CD4-positive, alpha-beta memory T cell (primary cell): ENCODE measurements at regions not wholly inside any gene's neighbourhood (a gene's known extent, or its start where the extent isn't known, plus 50 kb on each side); places are given as distances from the start of the nearest gene placed in this dataset.

ENCODE experiments used
- CTCF ChIA-PET: fragments of 350-600 bp; sonication (Branson Sonifier 250); formaldehyde crosslinking; loops from one replicate; lab custom pipeline; 2021; ENCODE audit warnings: inconsistent platforms; ENCODE audit not compliant: partially characterized antibody; lab: Charles Lee
- POLR2A ChIA-PET: fragments of 350-600 bp; sonication (Branson Sonifier 250); formaldehyde crosslinking; loops from one replicate; lab custom pipeline; 2021; ENCODE audit not compliant: partially characterized antibody; lab: Charles Lee
- DNase-seq, 5 donors: peaks; one replicate each; pipeline versions ENCODE4 v3.0.0 to v3.0.0-alpha.2; 2020 to 2022; ENCODE audit warnings: mixed read lengths in 1 of 5
- H3K27ac ChIP-seq: one replicate; pipeline ENCODE4 v1.7.0; 2013; ENCODE audit warnings: low read depth, low read length
- H3K27me3 ChIP-seq: 2 replicates; pipeline ENCODE4 v1.7.0; 2013; ENCODE audit warnings: mild to moderate bottlenecking, low read length, moderate library complexity; ENCODE audit not compliant: insufficient read depth
- H3K36me3 ChIP-seq: 2 replicates; pipeline ENCODE4 v1.7.0; 2013; ENCODE audit warnings: mild to moderate bottlenecking, low read length, moderate library complexity; ENCODE audit not compliant: insufficient read depth
- H3K4me1 ChIP-seq: 2 replicates; pipeline ENCODE4 v1.7.0; 2013; ENCODE audit warnings: mild to moderate bottlenecking, low read length, moderate library complexity; ENCODE audit not compliant: insufficient read depth
- H3K4me3 ChIP-seq, 2 donors: one replicate each; pipeline ENCODE4 v1.7.0; 2013; ENCODE audit warnings: low read length in 2 of 2, mild to moderate bottlenecking in 1 of 2
- H3K9me3 ChIP-seq, 2 donors: one replicate each; pipeline ENCODE4 v1.7.0; 2013; ENCODE audit warnings: low read length in 2 of 2, control low read depth in 1 of 2; ENCODE audit not compliant: control insufficient read depth in 1 of 2
- H3K27ac Mint-ChIP-seq, 7 donors: one replicate each; pipeline ENCODE4 v1.8.0; 2020 to 2021; ENCODE audit warnings: mixed read lengths in 7 of 7, mild to moderate bottlenecking in 6 of 7, inconsistent platforms in 3 of 7, moderate library complexity in 3 of 7
- H3K27me3 Mint-ChIP-seq, 2 donors: one replicate each; pipeline ENCODE4 v1.8.0; 2020 to 2021; ENCODE audit warnings: mixed read lengths in 2 of 2
- H3K36me3 Mint-ChIP-seq, 2 donors: one replicate each; pipeline ENCODE4 v1.8.0; 2020 to 2021; ENCODE audit warnings: mixed read lengths in 2 of 2, inconsistent platforms in 1 of 2, mild to moderate bottlenecking in 1 of 2
- H3K4me1 Mint-ChIP-seq, 4 donors: one replicate each; pipeline ENCODE4 v1.8.0; 2020 to 2021; ENCODE audit warnings: mixed read lengths in 4 of 4, mild to moderate bottlenecking in 1 of 4
- H3K4me3 Mint-ChIP-seq, 8 donors: one replicate each; pipeline ENCODE4 v1.8.0; 2020 to 2021; ENCODE audit warnings: mixed read lengths in 8 of 8, mild to moderate bottlenecking in 7 of 8, moderate library complexity in 6 of 8, inconsistent platforms in 3 of 8
- H3K9me3 Mint-ChIP-seq, 8 donors: one replicate each; pipeline ENCODE4 v1.8.0; 2020 to 2021; ENCODE audit warnings: mixed read lengths in 8 of 8, mild to moderate bottlenecking in 5 of 8, inconsistent platforms in 3 of 8, moderate library complexity in 1 of 8
- intact Hi-C: fragments of 100-400 bp; cut with micrococcal nuclease; formaldehyde crosslinking; loops from one replicate; pipeline ENCODE4 v1.15.1; 2023

DNA sequence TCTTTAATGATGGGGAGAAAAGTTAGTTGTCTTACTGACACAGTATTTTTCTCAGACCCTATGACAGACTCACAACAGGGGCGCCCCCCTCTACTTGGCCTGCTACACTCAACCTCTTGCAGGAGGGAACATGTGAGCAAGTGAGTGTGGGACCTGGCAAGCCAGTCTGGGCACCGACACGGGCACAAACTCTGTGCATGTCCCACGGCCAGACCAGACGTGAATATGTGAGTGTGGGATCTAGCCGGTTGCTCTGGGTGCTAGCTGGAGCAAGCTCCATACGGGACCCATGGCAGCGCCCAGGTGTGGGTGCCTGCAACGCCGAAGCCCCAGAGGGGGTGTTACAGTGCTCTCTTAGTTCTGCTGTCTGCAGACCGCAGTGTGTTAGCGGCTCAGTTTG lies 1437.3 kb upstream of the MIR17HG start:
- Histone ChIP-seq H3K4me3 (no peak overlapping the region), H3K36me3 (no peaks in the 10 kb centered on the region), H3K4me1 (no peaks in the 10 kb centered on the region), H3K27me3 (no peaks in the 10 kb centered on the region), H3K9me3 (no peaks in the 10 kb centered on the region), H3K27ac (no peak overlapping the region)
- peaks cover 0 to 6% (median 3%) of the 10 kb centered on the region in 8 donors for H3K9me3 Mint-ChIP-seq
- no peak for DNase-seq
- H3K4me3 Mint-ChIP-seq: no peak overlapping the region
- ChIA-PET POLR2A (no interaction called here), CTCF (no interaction called here)
- intact Hi-C loops: no loop called here
- no peaks in the 10 kb centered on the region for H3K27me3 Mint-ChIP-seq
- no peak overlapping the region for H3K27ac Mint-ChIP-seq
- no peaks in the 10 kb centered on the region for H3K4me1 Mint-ChIP-seq
- no peaks in the 10 kb centered on the region for H3K36me3 Mint-ChIP-seq

DNA sequence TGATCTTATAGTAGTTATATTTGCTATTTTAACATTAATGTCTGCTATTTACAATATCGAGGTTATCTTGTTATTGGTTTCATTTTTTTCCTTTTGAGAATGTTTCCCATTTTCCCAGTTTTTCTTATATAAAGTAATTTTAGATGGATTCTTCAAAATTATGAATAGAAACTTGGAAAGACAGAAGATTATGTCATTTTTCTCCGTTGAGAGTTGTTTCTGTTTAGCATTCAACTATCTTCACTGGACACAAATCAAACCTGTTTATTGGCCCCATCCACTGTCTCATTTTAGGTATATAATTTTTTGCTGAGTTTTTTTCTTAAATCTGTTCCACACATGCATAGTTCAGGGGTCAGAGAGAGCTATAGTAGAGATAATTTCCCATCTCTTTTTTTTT lies 1430.9 kb upstream of the MIR17HG start:
- H3K9me3 Mint-ChIP-seq: peaks cover 0 to 7% (median 3%) of the 10 kb centered on the region in 8 donors
- no peak overlapping the region for H3K27ac ChIP-seq
- H3K27me3 Mint-ChIP-seq: no peaks in the 10 kb centered on the region
- no peak overlapping the region for H3K4me3 ChIP-seq
- no peak for DNase-seq
- H3K27ac Mint-ChIP-seq: no peak overlapping the region
- no peaks in the 10 kb centered on the region for H3K36me3 ChIP-seq
- ChIA-PET CTCF (no interaction called here), POLR2A (no interaction called here)
- no peaks in the 10 kb centered on the region for H3K27me3 ChIP-seq
- no peak overlapping the region for H3K4me3 Mint-ChIP-seq
- intact Hi-C loops: no loop called here
- no peaks in the 10 kb centered on the region for H3K9me3 ChIP-seq
- no peaks in the 10 kb centered on the region for H3K4me1 ChIP-seq
- no peaks in the 10 kb centered on the region for H3K4me1 Mint-ChIP-seq
- H3K36me3 Mint-ChIP-seq: no peaks in the 10 kb centered on the region

DNA sequence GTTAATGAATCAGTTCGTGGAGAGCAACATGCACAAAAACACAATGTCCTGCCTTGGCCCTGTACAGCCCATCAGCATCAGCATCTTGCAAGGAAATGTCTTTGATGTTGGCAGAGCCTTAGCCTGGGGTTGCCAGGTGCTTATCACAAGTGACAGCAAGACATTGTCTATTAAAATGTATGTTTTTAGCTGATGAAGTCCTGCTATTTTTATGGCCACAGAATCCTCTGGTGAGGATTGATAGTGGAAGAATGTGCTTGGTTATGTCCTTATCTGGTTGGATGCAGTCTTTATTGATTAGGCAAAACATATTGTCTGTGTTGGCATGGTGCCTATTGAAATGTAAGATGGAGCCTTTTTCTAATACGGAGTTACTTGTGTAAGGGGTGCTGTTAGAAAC lies 1427.0 kb upstream of the MIR17HG start:
- POLR2A ChIA-PET: no interaction called here
- H3K27ac ChIP-seq: no peak overlapping the region
- H3K4me3 ChIP-seq: no peak overlapping the region
- H3K36me3 ChIP-seq: no peaks in the 10 kb centered on the region
- Mint-ChIP-seq H3K4me1 (no peaks in the 10 kb centered on the region), H3K9me3 (peaks cover 0 to 16% (median 3%) of the 10 kb centered on the region in 8 donors), H3K36me3 (no peaks in the 10 kb centered on the region), H3K27me3 (no peaks in the 10 kb centered on the region), H3K4me3 (no peak overlapping the region), H3K27ac (no peak overlapping the region)
- no peaks in the 10 kb centered on the region for H3K9me3 ChIP-seq
- H3K27me3 ChIP-seq: no peaks in the 10 kb centered on the region
- no peaks in the 10 kb centered on the region for H3K4me1 ChIP-seq
- DNase-seq: no peak
- CTCF ChIA-PET: no interaction called here
- intact Hi-C loops: no loop called here

DNA sequence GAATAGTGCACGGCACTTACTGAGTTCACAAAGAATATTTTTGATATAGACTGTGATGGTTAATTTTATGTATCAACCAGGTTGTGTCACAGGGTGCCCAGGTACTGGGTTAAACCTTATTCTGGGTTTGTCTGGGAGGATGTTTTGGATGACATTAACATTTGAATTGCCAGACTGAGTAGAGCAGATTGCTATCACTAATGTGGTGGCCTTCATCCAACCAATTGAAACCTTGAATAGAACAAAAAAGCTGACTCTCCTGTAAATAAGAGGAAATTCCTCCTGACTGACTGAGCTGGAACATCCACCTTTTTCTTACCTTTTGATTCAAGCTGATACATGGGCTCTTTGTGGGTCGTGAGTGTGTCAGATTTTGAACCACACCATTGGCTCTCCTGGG lies 1424.4 kb upstream of the MIR17HG start:
- Histone ChIP-seq H3K27me3 (no peaks in the 10 kb centered on the region), H3K4me3 (no peak overlapping the region), H3K4me1 (no peaks in the 10 kb centered on the region), H3K9me3 (no peaks in the 10 kb centered on the region), H3K27ac (no peak overlapping the region), H3K36me3 (no peaks in the 10 kb centered on the region)
- Mint-ChIP-seq H3K4me1 (no peaks in the 10 kb centered on the region), H3K9me3 (peaks cover 0 to 13% (median 5%) of the 10 kb centered on the region in 8 donors), H3K27me3 (no peaks in the 10 kb centered on the region), H3K27ac (no peak overlapping the region), H3K4me3 (no peak overlapping the region), H3K36me3 (no peaks in the 10 kb centered on the region)
- intact Hi-C loops: no loop called here
- ChIA-PET POLR2A (no interaction called here), CTCF (no interaction called here)
- no peak for DNase-seq

DNA sequence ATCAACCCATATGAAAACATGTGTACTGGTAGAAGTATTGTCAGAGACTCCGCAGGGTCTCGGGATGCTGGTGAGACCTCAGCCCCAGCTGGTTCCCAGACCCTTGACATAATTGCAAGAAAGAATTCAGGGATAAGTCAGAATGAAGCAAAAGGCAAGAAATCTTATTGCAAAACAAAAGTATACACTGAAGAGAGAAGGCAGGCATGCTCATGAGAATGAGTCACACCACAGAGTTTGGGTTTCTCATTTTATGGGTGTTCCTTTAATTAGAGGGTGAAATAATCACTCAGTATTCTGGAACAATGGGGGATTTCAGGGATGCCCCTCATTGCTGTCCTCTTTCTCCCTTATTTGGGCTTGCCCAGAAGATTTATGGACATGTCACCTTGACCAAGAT lies 1423.8 kb upstream of the MIR17HG start:
- no peaks in the 10 kb centered on the region for H3K4me1 ChIP-seq
- Mint-ChIP-seq H3K4me3 (no peak overlapping the region), H3K36me3 (no peaks in the 10 kb centered on the region), H3K27me3 (no peaks in the 10 kb centered on the region), H3K9me3 (peaks cover 0 to 13% (median 5%) of the 10 kb centered on the region in 8 donors), H3K4me1 (no peaks in the 10 kb centered on the region), H3K27ac (no peak overlapping the region)
- H3K27me3 ChIP-seq: no peaks in the 10 kb centered on the region
- intact Hi-C loops: no loop called here
- ChIA-PET CTCF (no interaction called here), POLR2A (no interaction called here)
- no peak overlapping the region for H3K27ac ChIP-seq
- no peaks in the 10 kb centered on the region for H3K36me3 ChIP-seq
- DNase-seq: no peak
- no peaks in the 10 kb centered on the region for H3K9me3 ChIP-seq
- H3K4me3 ChIP-seq: no peak overlapping the region

DNA sequence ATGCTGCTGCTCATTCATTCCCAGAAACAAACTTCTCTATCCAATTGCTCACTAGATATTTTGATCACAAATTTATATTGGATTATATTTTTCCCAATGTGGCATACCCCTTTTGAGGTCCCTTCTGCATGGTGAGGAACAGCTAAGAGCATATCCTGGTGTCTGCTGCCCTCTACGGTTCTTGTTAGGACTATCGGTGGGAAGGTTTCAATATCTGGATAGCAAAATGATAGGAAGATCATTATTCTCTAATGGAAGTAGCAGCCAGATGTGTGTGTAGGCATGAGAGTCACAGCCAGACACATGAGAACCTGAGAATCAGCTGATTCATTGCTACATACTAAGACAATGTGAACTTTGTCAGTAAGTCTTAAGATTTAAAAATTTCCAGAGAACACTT lies 1422.4 kb upstream of the MIR17HG start:
- Histone ChIP-seq H3K9me3 (peaks cover 0 to 4% of the 10 kb centered on the region in 2 donors), H3K27me3 (no peaks in the 10 kb centered on the region), H3K36me3 (no peaks in the 10 kb centered on the region), H3K4me1 (no peaks in the 10 kb centered on the region), H3K4me3 (no peak overlapping the region), H3K27ac (no peak overlapping the region)
- H3K27me3 Mint-ChIP-seq: no peaks in the 10 kb centered on the region
- POLR2A ChIA-PET: no interaction called here
- no peaks in the 10 kb centered on the region for H3K4me1 Mint-ChIP-seq
- intact Hi-C loops: no loop called here
- CTCF ChIA-PET: no interaction called here
- H3K4me3 Mint-ChIP-seq: no peak overlapping the region
- no peak for DNase-seq
- H3K9me3 Mint-ChIP-seq: peaks cover 0 to 13% (median 6%) of the 10 kb centered on the region in 8 donors
- no peak overlapping the region for H3K27ac Mint-ChIP-seq
- H3K36me3 Mint-ChIP-seq: no peaks in the 10 kb centered on the region

DNA sequence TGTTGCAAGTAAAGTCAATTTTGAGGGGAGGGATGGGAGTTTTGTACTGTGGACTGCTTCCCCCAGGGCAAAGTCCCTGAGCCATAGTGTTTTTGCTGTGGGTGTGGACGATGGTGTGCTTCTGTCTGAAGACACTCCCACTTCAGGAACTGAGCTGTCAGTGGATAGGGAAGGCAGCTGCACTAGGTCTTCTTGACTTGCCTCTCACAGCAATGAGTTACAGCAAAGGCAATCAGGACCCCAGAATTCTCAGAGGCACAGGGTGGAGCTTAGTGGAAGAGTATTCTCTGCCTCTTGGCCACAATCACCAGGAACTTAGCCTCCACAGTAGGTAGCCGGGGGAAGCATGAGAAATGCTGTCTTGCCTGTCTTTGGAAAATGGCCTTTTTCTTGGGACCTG lies 1416.6 kb upstream of the MIR17HG start:
- intact Hi-C loops: no loop called here
- H3K36me3 ChIP-seq: no peaks in the 10 kb centered on the region
- H3K27ac ChIP-seq: no peak overlapping the region
- H3K4me3 ChIP-seq: no peak overlapping the region
- Mint-ChIP-seq H3K27me3 (no peaks in the 10 kb centered on the region), H3K9me3 (peaks cover 0 to 15% (median 10%) of the 10 kb centered on the region in 8 donors), H3K4me3 (no peak overlapping the region), H3K27ac (no peak overlapping the region), H3K36me3 (no peaks in the 10 kb centered on the region), H3K4me1 (no peaks in the 10 kb centered on the region)
- H3K9me3 ChIP-seq: peaks cover 0 to 4% of the 10 kb centered on the region in 2 donors
- ChIA-PET POLR2A (no interaction called here), CTCF (no interaction called here)
- no peaks in the 10 kb centered on the region for H3K27me3 ChIP-seq
- H3K4me1 ChIP-seq: no peaks in the 10 kb centered on the region
- no peak for DNase-seq

DNA sequence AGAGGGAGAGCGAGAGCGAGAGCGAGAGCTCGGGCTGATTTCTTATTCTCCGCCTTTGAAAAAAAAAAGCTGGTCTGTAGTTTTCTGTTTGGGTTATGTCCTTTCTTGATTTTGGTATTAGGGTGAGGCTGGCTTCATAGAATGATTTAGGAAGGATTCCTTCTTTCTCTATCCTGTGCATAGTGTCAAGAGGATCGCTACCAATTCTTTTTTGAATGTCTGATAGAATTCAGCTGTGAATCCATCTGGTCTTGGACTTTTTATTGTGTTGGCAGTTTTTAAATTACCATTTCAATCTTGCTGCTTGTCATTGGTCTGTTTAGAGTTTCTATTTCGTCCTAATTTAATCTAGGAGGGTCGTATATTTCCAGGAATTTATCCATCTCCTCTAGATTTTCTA lies 1414.6 kb upstream of the MIR17HG start:
- CTCF ChIA-PET: no interaction called here
- Histone ChIP-seq H3K9me3 (peaks cover 0 to 4% of the 10 kb centered on the region in 2 donors), H3K4me1 (no peaks in the 10 kb centered on the region), H3K36me3 (no peaks in the 10 kb centered on the region), H3K27ac (no peak overlapping the region), H3K4me3 (no peak overlapping the region), H3K27me3 (no peaks in the 10 kb centered on the region)
- H3K4me3 Mint-ChIP-seq: no peak overlapping the region
- H3K36me3 Mint-ChIP-seq: no peaks in the 10 kb centered on the region
- no peaks in the 10 kb centered on the region for H3K27me3 Mint-ChIP-seq
- DNase-seq: no peak
- no peaks in the 10 kb centered on the region for H3K4me1 Mint-ChIP-seq
- intact Hi-C loops: no loop called here
- H3K9me3 Mint-ChIP-seq: peaks cover 0 to 14% (median 10%) of the 10 kb centered on the region in 8 donors
- POLR2A ChIA-PET: no interaction called here
- no peak overlapping the region for H3K27ac Mint-ChIP-seq
